CD8-positive, alpha-beta memory T cell (primary cell): ENCODE measurements at regions not wholly inside any gene's neighbourhood (a gene's known extent, or its start where the extent isn't known, plus 50 kb on each side); places are given as distances from the start of the nearest gene placed in this dataset.

Experiments used
- CTCF ChIA-PET: fragments of 350-600 bp; sonication (Branson Sonifier 250); formaldehyde crosslinking; loops from one replicate; lab custom pipeline; 2021; ENCODE audit warnings: antibody characterized with exemption; lab: Charles Lee
- POLR2A ChIA-PET: fragments of 350-600 bp; sonication (Branson Sonifier 250); formaldehyde crosslinking; loops from one replicate; lab custom pipeline; 2021; ENCODE audit warnings: antibody characterized with exemption; lab: Charles Lee
- DNase-seq, 5 donors: peaks; one replicate each; pipeline versions ENCODE4 v3.0.0 to v3.0.0-alpha.2; 2020 to 2022; ENCODE audit warnings: mixed read lengths in 1 of 5
- H3K27ac ChIP-seq: one replicate; pipeline ENCODE4 v1.7.0; 2013; ENCODE audit warnings: low read depth, mild to moderate bottlenecking, low read length, moderate library complexity
- H3K27me3 ChIP-seq: 2 replicates; pipeline ENCODE4 v1.7.0; 2013; ENCODE audit warnings: low read length, mild to moderate bottlenecking; ENCODE audit not compliant: insufficient read depth, poor library complexity, severe bottlenecking
- H3K36me3 ChIP-seq: 2 replicates; pipeline ENCODE4 v1.7.0; 2013; ENCODE audit warnings: mild to moderate bottlenecking, low read length, moderate library complexity; ENCODE audit not compliant: insufficient read depth
- H3K4me1 ChIP-seq: 2 replicates; pipeline ENCODE4 v1.7.0; 2013; ENCODE audit warnings: mild to moderate bottlenecking, low read length, moderate library complexity; ENCODE audit not compliant: insufficient read depth
- H3K4me3 ChIP-seq: 2 replicates; pipeline ENCODE4 v1.7.0; 2013; ENCODE audit warnings: mild to moderate bottlenecking, low read length
- H3K9me3 ChIP-seq: 2 replicates; pipeline ENCODE4 v1.7.0; 2013; ENCODE audit warnings: mild to moderate bottlenecking, low read length
- H3K27ac Mint-ChIP-seq, 8 donors: one replicate each; pipeline ENCODE4 v1.8.0; 2020 to 2021; ENCODE audit warnings: mixed read lengths in 8 of 8, mild to moderate bottlenecking in 6 of 8, inconsistent platforms in 3 of 8, moderate library complexity in 3 of 8
- H3K27me3 Mint-ChIP-seq, 2 donors: one replicate each; pipeline ENCODE4 v1.8.0; 2020 to 2021; ENCODE audit warnings: mixed read lengths in 2 of 2, mild to moderate bottlenecking in 1 of 2, moderate library complexity in 1 of 2
- H3K36me3 Mint-ChIP-seq, 3 donors: one replicate each; pipeline ENCODE4 v1.8.0; 2020 to 2021; ENCODE audit warnings: mixed read lengths in 3 of 3, inconsistent platforms in 1 of 3, mild to moderate bottlenecking in 1 of 3
- H3K4me1 Mint-ChIP-seq, 3 donors: one replicate each; pipeline ENCODE4 v1.8.0; 2020 to 2021; ENCODE audit warnings: mixed read lengths in 3 of 3, inconsistent platforms in 1 of 3, mild to moderate bottlenecking in 1 of 3
- H3K4me3 Mint-ChIP-seq, 7 donors: one replicate each; pipeline ENCODE4 v1.8.0; 2020 to 2021; ENCODE audit warnings: mixed read lengths in 7 of 7, mild to moderate bottlenecking in 6 of 7, moderate library complexity in 4 of 7, inconsistent platforms in 2 of 7
- H3K9me3 Mint-ChIP-seq, 5 donors: one replicate each; pipeline ENCODE4 v1.8.0; 2020 to 2022; ENCODE audit warnings: mixed read lengths in 5 of 5, mild to moderate bottlenecking in 3 of 5, moderate library complexity in 2 of 5, inconsistent platforms in 1 of 5

DNA sequence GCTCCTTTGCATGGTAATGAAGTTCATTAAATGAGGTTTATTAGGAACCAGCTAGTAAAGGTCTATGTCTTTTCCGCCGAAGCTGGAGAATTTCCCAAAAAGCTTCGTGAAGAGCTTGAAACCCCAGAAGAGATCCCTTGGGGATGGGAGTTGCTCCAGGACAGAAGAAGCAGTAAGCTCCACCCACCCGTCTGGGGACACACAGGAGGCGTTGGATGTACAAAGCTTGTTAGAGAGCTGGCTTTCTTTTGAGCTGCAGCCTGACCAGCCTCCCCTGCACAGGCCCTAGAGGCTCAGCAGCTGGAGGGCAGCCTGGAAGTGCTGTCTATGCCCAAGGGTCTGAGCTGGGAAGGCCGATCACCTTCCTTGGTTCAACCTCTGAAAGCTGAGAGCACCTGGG is 147.4 kb upstream of the SDK2 start:
- peaks cover 11 to 19% of the 10 kb centered on the region in 2 donors for H3K27me3 Mint-ChIP-seq
- H3K36me3 ChIP-seq, result no peaks in the 10 kb centered on the region
- no peaks in the 10 kb centered on the region for H3K4me1 Mint-ChIP-seq
- no peaks in the 10 kb centered on the region for H3K9me3 ChIP-seq
- no peaks in the 10 kb centered on the region for H3K9me3 Mint-ChIP-seq
- H3K4me3 Mint-ChIP-seq, result peak overlapping the region in 1 of 7 donors; percentile 20
- no peaks in the 10 kb centered on the region for H3K36me3 Mint-ChIP-seq
- CTCF ChIA-PET, result no interaction called here
- no peak overlapping the region for H3K4me3 ChIP-seq
- H3K27ac Mint-ChIP-seq, result no peak overlapping the region
- POLR2A ChIA-PET, result no interaction called here
- no peak overlapping the region for H3K27ac ChIP-seq
- no peaks in the 10 kb centered on the region for H3K4me1 ChIP-seq
- H3K27me3 ChIP-seq, result peaks cover 4% of the 10 kb centered on the region
- no peak for DNase-seq

DNA sequence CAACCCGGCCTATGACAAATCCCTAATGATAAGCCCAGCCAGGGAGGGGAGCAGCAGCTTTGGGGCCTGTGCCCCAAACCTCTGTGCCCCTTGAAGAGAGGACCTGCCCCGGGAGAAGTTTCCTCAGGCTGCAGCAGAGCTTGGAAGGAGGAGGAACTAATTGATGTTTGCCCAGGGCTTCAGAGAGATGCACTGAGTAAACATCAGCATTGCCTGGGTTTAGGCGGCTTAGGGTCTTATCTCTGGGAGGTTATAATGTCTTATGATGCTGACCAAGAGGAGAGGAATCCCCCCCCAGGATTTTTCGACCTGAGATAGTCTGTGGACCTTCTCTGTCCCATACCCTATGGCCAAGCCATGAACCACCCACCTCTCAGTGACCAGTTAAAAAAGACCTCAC is 148.7 kb upstream of the SDK2 start:
- H3K27me3 ChIP-seq, result peaks cover 4% of the 10 kb centered on the region
- DNase-seq, result no peak
- H3K4me3 ChIP-seq, result no peak overlapping the region
- no peak overlapping the region for H3K27ac Mint-ChIP-seq
- H3K9me3 ChIP-seq, result no peaks in the 10 kb centered on the region
- no peaks in the 10 kb centered on the region for H3K9me3 Mint-ChIP-seq
- H3K36me3 Mint-ChIP-seq, result no peaks in the 10 kb centered on the region
- POLR2A ChIA-PET, result no interaction called here
- peaks cover 6 to 25% of the 10 kb centered on the region in 2 donors for H3K27me3 Mint-ChIP-seq
- CTCF ChIA-PET, result no interaction called here
- H3K4me1 ChIP-seq, result no peaks in the 10 kb centered on the region
- no peaks in the 10 kb centered on the region for H3K36me3 ChIP-seq
- H3K4me3 Mint-ChIP-seq, result no peak overlapping the region
- H3K27ac ChIP-seq, result no peak overlapping the region
- no peaks in the 10 kb centered on the region for H3K4me1 Mint-ChIP-seq

DNA sequence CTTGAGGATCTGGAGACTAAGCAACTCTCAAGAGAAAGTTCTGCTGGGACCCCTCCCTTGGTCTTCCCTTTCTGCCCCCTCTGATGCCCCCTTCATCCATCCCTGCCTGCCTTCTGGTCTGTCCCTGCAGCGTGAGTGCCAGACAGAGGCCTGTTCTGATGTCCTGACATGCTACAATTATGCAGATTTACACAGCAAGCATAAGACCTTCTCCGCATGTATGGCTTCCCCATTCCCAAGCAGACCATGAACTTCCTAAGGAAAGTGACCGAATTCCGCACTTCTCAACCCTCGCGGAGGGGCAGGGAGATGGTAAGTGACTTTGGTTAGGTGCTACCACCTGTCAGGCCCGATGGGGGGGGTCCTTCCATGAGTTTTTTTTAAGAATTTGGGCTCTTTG is 150.1 kb upstream of the SDK2 start:
- H3K4me3 ChIP-seq, result no peak overlapping the region
- POLR2A ChIA-PET, result no interaction called here
- H3K27me3 ChIP-seq, result no peaks in the 10 kb centered on the region
- H3K27ac ChIP-seq, result no peak overlapping the region
- Mint-ChIP-seq H3K36me3 (no peaks in the 10 kb centered on the region), H3K27ac (no peak overlapping the region), H3K27me3 (peaks cover 8 to 35% of the 10 kb centered on the region in 2 donors), H3K4me1 (no peaks in the 10 kb centered on the region), H3K9me3 (no peaks in the 10 kb centered on the region), H3K4me3 (no peak overlapping the region)
- H3K9me3 ChIP-seq, result no peaks in the 10 kb centered on the region
- no peaks in the 10 kb centered on the region for H3K36me3 ChIP-seq
- DNase-seq, result no peak
- H3K4me1 ChIP-seq, result no peaks in the 10 kb centered on the region
- CTCF ChIA-PET, result no interaction called here

DNA sequence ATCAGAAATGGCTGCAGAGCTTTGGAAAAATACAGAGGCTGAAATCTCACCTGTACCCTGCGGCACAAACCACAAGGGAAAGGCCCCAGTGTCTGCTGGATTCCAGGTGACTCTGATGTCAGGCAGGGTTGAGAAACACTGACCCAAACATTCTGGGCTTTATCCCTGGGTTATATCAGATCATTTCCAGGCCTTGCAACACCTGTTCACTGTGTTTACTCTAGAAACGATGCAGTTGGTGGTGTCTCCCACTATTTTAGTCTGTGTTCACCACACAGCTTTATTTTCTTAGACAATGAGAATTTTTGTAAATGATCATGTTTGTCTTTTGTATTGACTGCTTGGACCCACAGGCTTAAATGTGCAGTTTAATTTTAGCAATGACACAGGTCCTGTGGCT is 151.5 kb upstream of the SDK2 start:
- no peaks in the 10 kb centered on the region for H3K4me1 Mint-ChIP-seq
- H3K9me3 Mint-ChIP-seq, result no peaks in the 10 kb centered on the region
- POLR2A ChIA-PET, result no interaction called here
- no peak overlapping the region for H3K27ac ChIP-seq
- no peaks in the 10 kb centered on the region for H3K9me3 ChIP-seq
- H3K4me3 ChIP-seq, result no peak overlapping the region
- peaks cover 8 to 41% of the 10 kb centered on the region in 2 donors for H3K27me3 Mint-ChIP-seq
- no peak overlapping the region for H3K27ac Mint-ChIP-seq
- no peak for DNase-seq
- H3K36me3 ChIP-seq, result no peaks in the 10 kb centered on the region
- no peaks in the 10 kb centered on the region for H3K27me3 ChIP-seq
- H3K4me1 ChIP-seq, result no peaks in the 10 kb centered on the region
- H3K36me3 Mint-ChIP-seq, result no peaks in the 10 kb centered on the region
- CTCF ChIA-PET, result no interaction called here
- no peak overlapping the region for H3K4me3 Mint-ChIP-seq

DNA sequence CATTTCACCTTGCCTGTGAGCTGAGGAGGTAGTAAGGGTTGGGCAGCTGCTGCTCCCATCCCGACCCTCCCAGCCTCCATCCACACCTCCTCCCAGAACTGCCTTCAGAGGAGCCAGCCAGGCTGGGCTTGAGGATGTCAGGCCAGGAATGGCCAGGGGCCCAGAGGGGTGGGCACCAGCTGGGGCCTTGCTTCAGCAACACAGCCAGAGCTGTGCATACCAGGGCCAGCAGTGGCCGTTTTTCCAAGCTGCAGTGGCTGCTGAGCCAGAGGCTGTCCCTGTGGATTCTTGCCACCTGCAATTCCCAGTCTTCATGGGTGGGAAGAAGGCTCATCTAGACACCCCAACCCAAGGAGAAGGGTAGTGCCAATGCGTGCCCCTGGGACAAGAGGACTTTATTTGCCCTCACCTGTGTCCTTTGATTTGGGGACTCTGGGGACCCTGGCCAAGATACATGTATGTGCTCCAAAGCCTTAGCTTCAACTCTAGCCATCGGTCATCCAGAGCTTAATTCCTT is 153.4 kb upstream of the SDK2 start:
- no peaks in the 10 kb centered on the region for H3K36me3 Mint-ChIP-seq
- no peaks in the 10 kb centered on the region for H3K4me1 Mint-ChIP-seq
- CTCF ChIA-PET, result no interaction called here

DNA sequence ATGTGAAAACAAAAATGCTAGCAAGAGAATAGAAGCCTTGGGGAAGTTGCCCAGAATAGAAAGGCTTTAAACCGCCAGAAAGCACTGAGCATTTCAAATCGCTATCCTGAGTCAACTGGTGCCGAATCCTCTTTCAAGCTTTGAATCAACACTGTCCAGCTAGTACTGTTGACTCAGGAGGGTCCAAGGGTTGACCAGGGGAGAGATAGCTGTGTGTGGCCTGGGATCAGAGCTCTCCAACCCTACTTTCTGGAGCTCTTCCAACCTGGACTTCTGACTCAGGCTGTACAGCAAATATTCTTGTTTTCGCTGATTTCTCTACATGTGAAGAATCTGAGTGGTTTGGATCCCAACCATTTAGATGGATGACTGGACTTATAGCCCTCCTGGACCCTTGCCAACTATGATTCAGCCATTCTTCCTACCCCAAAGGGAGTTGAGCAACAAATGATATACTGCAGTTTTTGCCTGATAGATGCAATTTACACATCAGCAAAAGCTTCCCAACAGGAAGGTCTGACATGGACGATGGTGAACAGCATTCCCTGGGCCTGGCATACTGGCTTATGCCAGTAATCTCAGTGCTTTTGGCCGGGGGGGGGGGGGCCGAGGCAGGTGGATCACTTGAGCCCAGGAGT is 154.0 kb upstream of the SDK2 start:
- H3K36me3 ChIP-seq, result no peaks in the 10 kb centered on the region
- H3K4me3 ChIP-seq, result no peak overlapping the region
- peaks cover 16 to 58% of the 10 kb centered on the region in 2 donors for H3K27me3 Mint-ChIP-seq
- ChIA-PET POLR2A (no interaction called here), CTCF (no interaction called here)
- no peak for DNase-seq
- no peaks in the 10 kb centered on the region for H3K9me3 ChIP-seq
- H3K9me3 Mint-ChIP-seq, result peaks cover 0 to 9% (median 3%) of the 10 kb centered on the region in 5 donors
- H3K36me3 Mint-ChIP-seq, result peaks cover 0 to 5% (median 0%) of the 10 kb centered on the region in 3 donors
- no peaks in the 10 kb centered on the region for H3K4me1 Mint-ChIP-seq
- H3K27ac ChIP-seq, result no peak overlapping the region
- H3K4me3 Mint-ChIP-seq, result no peak overlapping the region
- H3K27me3 ChIP-seq, result no peaks in the 10 kb centered on the region
- peaks cover 5% of the 10 kb centered on the region for H3K4me1 ChIP-seq
- no peak overlapping the region for H3K27ac Mint-ChIP-seq

More for the DNA sequence above, 153.4 kb upstream of the SDK2 start:
- no peaks in the 10 kb centered on the region for H3K36me3 ChIP-seq
- POLR2A ChIA-PET, result no interaction called here
- H3K4me3 Mint-ChIP-seq, result no peak overlapping the region
- H3K9me3 Mint-ChIP-seq, result peaks cover 0 to 3% (median under 1%) of the 10 kb centered on the region in 5 donors
- H3K27me3 Mint-ChIP-seq, result peaks cover 11 to 56% of the 10 kb centered on the region in 2 donors
- no peak overlapping the region for H3K27ac ChIP-seq
- H3K27ac Mint-ChIP-seq, result no peak overlapping the region
- peaks cover 5% of the 10 kb centered on the region for H3K4me1 ChIP-seq
- no peak for DNase-seq
- H3K4me3 ChIP-seq, result no peak overlapping the region
- no peaks in the 10 kb centered on the region for H3K9me3 ChIP-seq
- no peaks in the 10 kb centered on the region for H3K27me3 ChIP-seq

DNA sequence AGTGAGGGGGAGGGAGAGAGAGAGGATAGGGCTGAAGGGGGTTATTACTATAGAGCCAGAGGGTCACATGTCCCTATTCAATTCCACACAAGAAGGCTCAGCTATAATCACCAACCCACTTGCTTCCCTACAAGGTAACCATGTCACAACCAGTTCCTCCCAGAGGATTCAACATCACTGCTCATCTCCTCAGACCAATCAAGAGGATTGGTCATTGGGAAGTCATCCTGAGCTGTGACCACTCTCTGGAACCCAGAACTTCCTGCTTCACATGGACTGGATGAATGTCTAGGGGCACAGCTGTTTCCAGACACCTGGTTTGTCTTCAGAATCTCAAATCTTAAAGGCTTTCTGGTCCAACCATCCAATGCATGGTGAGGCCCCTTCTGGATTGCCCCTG is 154.9 kb upstream of the SDK2 start:
- H3K27ac ChIP-seq, result no peak overlapping the region
- Mint-ChIP-seq H3K4me1 (no peaks in the 10 kb centered on the region), H3K4me3 (no peak overlapping the region), H3K27me3 (peaks cover 21 to 55% of the 10 kb centered on the region in 2 donors), H3K9me3 (peaks cover 0 to 10% (median 5%) of the 10 kb centered on the region in 5 donors), H3K36me3 (peaks cover 0 to 5% (median 0%) of the 10 kb centered on the region in 3 donors), H3K27ac (no peak overlapping the region)
- H3K4me3 ChIP-seq, result no peak overlapping the region
- POLR2A ChIA-PET, result no interaction called here
- H3K4me1 ChIP-seq, result peaks cover 5% of the 10 kb centered on the region
- H3K36me3 ChIP-seq, result no peaks in the 10 kb centered on the region
- H3K9me3 ChIP-seq, result no peaks in the 10 kb centered on the region
- no peaks in the 10 kb centered on the region for H3K27me3 ChIP-seq
- CTCF ChIA-PET, result no interaction called here
- DNase-seq, result no peak

DNA sequence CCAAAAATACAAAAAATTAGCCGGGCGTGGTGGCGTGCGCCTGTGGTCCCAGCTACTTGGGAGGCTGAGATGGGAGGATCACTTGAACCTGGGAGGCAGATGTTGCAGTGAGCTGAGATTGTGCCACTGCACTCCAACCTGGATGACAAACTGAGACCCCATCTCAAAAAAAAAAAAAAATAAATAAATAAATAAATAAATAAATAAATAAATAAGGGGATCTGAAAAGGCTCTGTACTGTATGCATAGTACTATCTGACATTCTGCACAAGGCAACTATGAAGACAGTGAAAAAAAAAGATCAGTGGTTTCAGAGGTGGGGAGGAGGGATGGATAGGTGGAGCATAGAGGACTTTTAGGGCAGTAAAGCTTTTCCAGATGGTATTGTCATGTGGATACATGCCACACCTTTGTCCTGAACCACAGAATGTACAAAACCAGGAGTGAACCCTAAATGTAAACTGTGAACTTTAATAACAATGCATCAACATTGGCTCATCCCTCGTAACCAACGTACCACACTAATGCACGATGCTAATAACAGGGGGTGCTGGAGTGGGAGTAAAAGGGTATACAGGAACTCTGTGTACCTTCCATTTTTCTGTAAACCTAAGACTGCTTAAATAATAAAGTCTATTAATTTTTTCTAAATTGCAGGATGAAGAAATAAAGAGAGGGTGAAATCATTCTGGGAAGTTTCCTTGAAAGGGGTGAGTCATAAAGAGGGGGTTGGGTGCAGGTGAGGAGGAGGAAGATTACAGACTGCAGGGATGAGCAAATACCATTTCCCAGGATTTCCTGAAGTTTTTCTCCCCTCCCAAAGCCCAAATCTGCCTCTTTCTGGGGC is 155.8 kb upstream of the SDK2 start:
- H3K27ac ChIP-seq, result no peak overlapping the region
- Mint-ChIP-seq H3K9me3 (peaks cover 0 to 10% (median 5%) of the 10 kb centered on the region in 5 donors), H3K27me3 (peaks cover 21 to 62% of the 10 kb centered on the region in 2 donors), H3K4me3 (no peak overlapping the region), H3K27ac (no peak overlapping the region), H3K36me3 (peaks cover 0 to 5% (median 0%) of the 10 kb centered on the region in 3 donors), H3K4me1 (no peaks in the 10 kb centered on the region)
- peaks cover 5% of the 10 kb centered on the region for H3K4me1 ChIP-seq
- no peaks in the 10 kb centered on the region for H3K27me3 ChIP-seq
- H3K9me3 ChIP-seq, result no peaks in the 10 kb centered on the region
- no peak overlapping the region for H3K4me3 ChIP-seq
- ChIA-PET POLR2A (no interaction called here), CTCF (no interaction called here)
- DNase-seq, result no peak
- no peaks in the 10 kb centered on the region for H3K36me3 ChIP-seq
